SK-N-SH (cell line): ENCODE measurements at regions not wholly inside any gene's neighbourhood (a gene's known extent, or its start where the extent isn't known, plus 50 kb on each side); places are given as distances from the start of the nearest gene placed in this dataset.

ENCODE experiments used
- CTCF ChIA-PET: fragments of 300-600, 350-600 bp; formaldehyde crosslinking; extraction: SDS; loops from one replicate; lab custom pipeline; 2021; lab: Yijun Ruan, JAX
- POLR2A ChIA-PET: fragments of 350-600 bp; sonication (Branson Sonifier 250); formaldehyde crosslinking; extraction: SDS; loops from one replicate; lab custom pipeline; 2020; ENCODE audit warnings: antibody characterized with exemption, inconsistent platforms; lab: Yijun Ruan, JAX
- DNase-seq: peaks from one replicate; pipeline ENCODE4 v3.0.0; 2012
- H2AFZ ChIP-seq: fragments of 200-600 bp; sonication (generic); 2 replicates; pipeline ENCODE4 v1.8.1; 2016; ENCODE audit warnings: antibody characterized with exemption, mild to moderate bottlenecking, low read depth
- H3F3A ChIP-seq: fragments of 200-600 bp; sonication (generic); replicated peaks from 2 replicates; pipeline ENCODE3; 2016; ENCODE audit warnings: antibody characterized with exemption, mild to moderate bottlenecking; ENCODE audit not compliant: insufficient read depth
- H3K27ac ChIP-seq, 2 experiments: fragments of 200-500 bp in 1 of 2; fragments of 200-600 bp in 1 of 2; sonication (Bioruptor generic) in 1 of 2; sonication (generic), shearing (Covaris generic) in 1 of 2; 2 replicates each; pipeline versions ENCODE4 v1.5.1 to v1.6.1; 2014 to 2016; ENCODE audit warnings: low read depth in 2 of 2, inconsistent platforms in 1 of 2, low read length in 1 of 2, mild to moderate bottlenecking in 1 of 2, mixed read lengths in 1 of 2
- H3K27me3 ChIP-seq: fragments of 200-600 bp; sonication (generic), shearing (Covaris generic); 2 replicates; pipeline ENCODE4 v1.6.1; 2016; ENCODE audit warnings: mixed run types; ENCODE audit not compliant: insufficient read depth
- H3K36me3 ChIP-seq, 2 experiments: fragments of 200-500 bp in 1 of 2; fragments of 200-600 bp in 1 of 2; sonication (Bioruptor generic) in 1 of 2; sonication (generic) in 1 of 2; replicated peaks in 1 of 2; 2 replicates each; pipeline versions ENCODE3 to v1.5.1; 2014 to 2016; ENCODE audit warnings: low read length in 1 of 2, mild to moderate bottlenecking in 1 of 2; ENCODE audit not compliant: insufficient read depth in 2 of 2, control insufficient read depth in 1 of 2
- H3K4me1 ChIP-seq, 2 experiments: fragments of 200-500 bp in 1 of 2; fragments of 200-600 bp in 1 of 2; sonication (Bioruptor generic) in 1 of 2; sonication (generic), shearing (Covaris generic) in 1 of 2; 2 replicates each; pipeline versions ENCODE4 v1.5.1 to v1.6.1; 2014 to 2016; ENCODE audit warnings: low read depth in 1 of 2, low read length in 1 of 2, mixed run types in 1 of 2; ENCODE audit not compliant: insufficient read depth in 2 of 2, control insufficient read depth in 1 of 2
- H3K4me2 ChIP-seq: fragments of 200-600 bp; sonication (generic), shearing (Covaris generic); 2 replicates; pipeline ENCODE4 v1.6.1; 2017; ENCODE audit warnings: mixed run types
- H3K4me3 ChIP-seq, 2 experiments: fragments of 200-500 bp in 1 of 2; fragments of 200-600 bp in 1 of 2; sonication (Bioruptor generic) in 1 of 2; sonication (generic), shearing (Covaris generic) in 1 of 2; 2 replicates each; pipeline versions ENCODE4 v1.5.1 to v1.8.1; 2014 to 2016; ENCODE audit warnings: low read depth in 2 of 2, inconsistent platforms in 1 of 2, low read length in 1 of 2, mild to moderate bottlenecking in 1 of 2, mixed read lengths in 1 of 2, moderate library complexity in 1 of 2
- H3K79me2 ChIP-seq: fragments of 200-600 bp; sonication (generic); 2 replicates; pipeline ENCODE4 v1.8.1; 2017; ENCODE audit warnings: mild to moderate bottlenecking; ENCODE audit not compliant: insufficient read depth
- H3K9ac ChIP-seq: fragments of 200-600 bp; sonication (generic); 2 replicates; pipeline ENCODE4 v1.6.1; 2017; ENCODE audit warnings: mixed run types
- H3K9me2 ChIP-seq: fragments of 200-600 bp; sonication (generic); 2 replicates; pipeline ENCODE4 v1.6.1; 2017; ENCODE audit warnings: mixed run types
- H3K9me3 ChIP-seq: fragments of 200-600 bp; sonication (generic); 2 replicates; pipeline ENCODE4 v1.6.1; 2017; ENCODE audit warnings: mixed run types, mild to moderate bottlenecking, moderate library complexity
- H4K20me1 ChIP-seq: fragments of 200-600 bp; sonication (generic); 2 replicates; pipeline ENCODE4 v1.6.1; 2017; ENCODE audit warnings: mild to moderate bottlenecking, mixed run types; ENCODE audit not compliant: insufficient read depth
- EP300 ChIP-seq, 2 experiments: IDR thresholded peaks; 2 replicates each; pipeline versions ENCODE4 v1.4.0 to v1.6.1; 2012; ENCODE audit warnings: borderline replicate concordance in 1 of 2, low read depth in 1 of 2, low read length in 1 of 2
- FOSL2 ChIP-seq: IDR thresholded peaks from 2 replicates; pipeline ENCODE4 v1.4.0; 2012; ENCODE audit warnings: low read depth, mild to moderate bottlenecking, moderate library complexity, borderline replicate concordance
- FOXM1 ChIP-seq: IDR thresholded peaks from 2 replicates; pipeline ENCODE4 v1.4.0; 2012; ENCODE audit warnings: low read depth, mild to moderate bottlenecking
- GABPA ChIP-seq: IDR thresholded peaks from 2 replicates; pipeline ENCODE4 v1.4.0; 2012; ENCODE audit warnings: low read depth, mild to moderate bottlenecking
- GATA2 ChIP-seq: sonication (generic); formaldehyde crosslinking; IDR thresholded peaks from 2 replicates; pipeline ENCODE4 v1.5.0; 2020; ENCODE audit warnings: mild to moderate bottlenecking, missing genetic modification reagents
- MEF2A ChIP-seq: IDR thresholded peaks from 2 replicates; pipeline ENCODE4 v1.4.0; 2012; ENCODE audit warnings: low read depth, borderline replicate concordance
- MXI1 ChIP-seq: IDR thresholded peaks from 2 replicates; pipeline ENCODE4 v1.6.1; 2012; ENCODE audit warnings: mild to moderate bottlenecking, low read depth, low read length, improper control_type of control experiment
- NFIC ChIP-seq: IDR thresholded peaks from 2 replicates; pipeline ENCODE4 v1.4.0; 2012; ENCODE audit warnings: borderline replicate concordance
- POLR2AphosphoS5 ChIP-seq: IDR thresholded peaks from 2 replicates; pipeline ENCODE4 v1.6.1; 2012; ENCODE audit warnings: low read depth, low read length
- SMC3 ChIP-seq: IDR thresholded peaks from 2 replicates; pipeline ENCODE4 v1.6.1; 2012; ENCODE audit warnings: low read depth, low read length, improper control_type of control experiment
- TAF1 ChIP-seq: IDR thresholded peaks from 2 replicates; pipeline ENCODE4 v1.6.1; 2012; ENCODE audit warnings: low read depth, mild to moderate bottlenecking, low read length, moderate library complexity, borderline replicate concordance
- TEAD4 ChIP-seq: IDR thresholded peaks from 2 replicates; pipeline ENCODE4 v1.4.0; 2012; ENCODE audit warnings: mild to moderate bottlenecking, borderline replicate concordance; ENCODE audit not compliant: insufficient read depth
- YY1 ChIP-seq: IDR thresholded peaks from 2 replicates; pipeline ENCODE4 v1.4.0; 2012; ENCODE audit warnings: low read depth, mild to moderate bottlenecking
- WGBS: methylation state at CpG from one replicate; pipeline ENCODE4 v1.1.6; 2017; ENCODE audit warnings: low lambda C conversion rate; 5-methylcytosine and 5-hydroxymethylcytosine counted together
- TF ChIP-seq, protein P1 (sequence below): IDR thresholded peaks from 2 replicates; pipeline ENCODE4 v1.4.0; 2012; ENCODE audit warnings: low read depth
- TF ChIP-seq, protein P2 (sequence below): fragments of 200-600 bp; sonication (generic); IDR thresholded peaks from 2 replicates; pipeline ENCODE4 v1.6.1; 2017; ENCODE audit warnings: antibody characterized with exemption, mild to moderate bottlenecking, moderate library complexity
- TF ChIP-seq, protein P3 (sequence below): fragments of 150-350 bp; IDR thresholded peaks from 2 replicates; pipeline ENCODE4 v1.6.1; 2017; ENCODE audit warnings: antibody characterized with exemption, low read length, low read depth, borderline replicate concordance
- TF ChIP-seq, protein P4 (sequence below): IDR thresholded peaks from 2 replicates; pipeline ENCODE4; 2012
- TF ChIP-seq, protein P5 (sequence below): IDR thresholded peaks from 2 replicates; pipeline ENCODE4 v1.4.0; 2012; ENCODE audit warnings: low read depth, borderline replicate concordance

DNA sequence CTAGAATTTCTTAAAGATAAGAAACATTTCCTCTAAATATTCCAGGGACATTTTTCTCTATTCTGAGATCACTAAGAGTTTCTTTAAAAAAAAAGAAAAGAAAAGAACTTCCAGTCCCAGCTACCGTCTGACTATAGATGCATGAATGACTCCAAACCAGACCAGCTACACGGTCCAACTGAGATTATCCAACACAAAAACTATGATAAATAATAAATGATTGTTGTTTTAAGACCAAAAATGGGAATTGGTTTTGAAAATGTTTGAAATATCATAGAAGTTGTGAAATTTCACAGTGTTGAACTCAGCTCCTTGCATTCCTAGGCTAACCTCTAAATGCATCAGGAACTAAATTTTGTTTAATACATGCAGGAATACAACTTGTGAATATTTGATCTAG lies 1619.6 kb upstream of the LRRTM3 start:
- CTCF ChIA-PET, result no interaction called here
- Histone ChIP-seq H3K4me2 (no peak overlapping the region), H3K79me2 (no peaks in the 10 kb centered on the region), H3K4me1 (no peaks in the 10 kb centered on the region), H4K20me1 (no peaks in the 10 kb centered on the region), H3K27ac (no peak overlapping the region), H3K9me3 (no peaks in the 10 kb centered on the region), H2AFZ (no peak overlapping the region), H3K9me2 (no peaks in the 10 kb centered on the region; the same call in 1 of the 2 replicates), H3K27me3 (no peaks in the 10 kb centered on the region), H3K4me3 (no peak overlapping the region), H3K36me3 (no peaks in the 10 kb centered on the region), H3F3A (no peaks in the 10 kb centered on the region), H3K9ac (no peak overlapping the region)
- POLR2A ChIA-PET, result no interaction called here
- TF ChIP-seq, protein P1, sequence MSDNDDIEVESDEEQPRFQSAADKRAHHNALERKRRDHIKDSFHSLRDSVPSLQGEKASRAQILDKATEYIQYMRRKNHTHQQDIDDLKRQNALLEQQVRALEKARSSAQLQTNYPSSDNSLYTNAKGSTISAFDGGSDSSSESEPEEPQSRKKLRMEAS, result no peak
- TF ChIP-seq, protein P2, sequence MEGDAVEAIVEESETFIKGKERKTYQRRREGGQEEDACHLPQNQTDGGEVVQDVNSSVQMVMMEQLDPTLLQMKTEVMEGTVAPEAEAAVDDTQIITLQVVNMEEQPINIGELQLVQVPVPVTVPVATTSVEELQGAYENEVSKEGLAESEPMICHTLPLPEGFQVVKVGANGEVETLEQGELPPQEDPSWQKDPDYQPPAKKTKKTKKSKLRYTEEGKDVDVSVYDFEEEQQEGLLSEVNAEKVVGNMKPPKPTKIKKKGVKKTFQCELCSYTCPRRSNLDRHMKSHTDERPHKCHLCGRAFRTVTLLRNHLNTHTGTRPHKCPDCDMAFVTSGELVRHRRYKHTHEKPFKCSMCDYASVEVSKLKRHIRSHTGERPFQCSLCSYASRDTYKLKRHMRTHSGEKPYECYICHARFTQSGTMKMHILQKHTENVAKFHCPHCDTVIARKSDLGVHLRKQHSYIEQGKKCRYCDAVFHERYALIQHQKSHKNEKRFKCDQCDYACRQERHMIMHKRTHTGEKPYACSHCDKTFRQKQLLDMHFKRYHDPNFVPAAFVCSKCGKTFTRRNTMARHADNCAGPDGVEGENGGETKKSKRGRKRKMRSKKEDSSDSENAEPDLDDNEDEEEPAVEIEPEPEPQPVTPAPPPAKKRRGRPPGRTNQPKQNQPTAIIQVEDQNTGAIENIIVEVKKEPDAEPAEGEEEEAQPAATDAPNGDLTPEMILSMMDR, result no peak
- no peak for TF ChIP-seq MEF2A
- TF ChIP-seq, protein P3, sequence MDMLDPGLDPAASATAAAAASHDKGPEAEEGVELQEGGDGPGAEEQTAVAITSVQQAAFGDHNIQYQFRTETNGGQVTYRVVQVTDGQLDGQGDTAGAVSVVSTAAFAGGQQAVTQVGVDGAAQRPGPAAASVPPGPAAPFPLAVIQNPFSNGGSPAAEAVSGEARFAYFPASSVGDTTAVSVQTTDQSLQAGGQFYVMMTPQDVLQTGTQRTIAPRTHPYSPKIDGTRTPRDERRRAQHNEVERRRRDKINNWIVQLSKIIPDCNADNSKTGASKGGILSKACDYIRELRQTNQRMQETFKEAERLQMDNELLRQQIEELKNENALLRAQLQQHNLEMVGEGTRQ, result no peak
- TF ChIP-seq TEAD4, result no peak
- TF ChIP-seq EP300 (IDR thresholded peaks at IDR 0.05; ENCODE audit: borderline replicate concordance in 1 of 2, low read depth in 1 of 2, low read length in 1 of 2), result no peak
- TF ChIP-seq GABPA, result no peak
- TF ChIP-seq FOSL2, result no peak
- no peak for TF ChIP-seq MXI1
- no peak for TF ChIP-seq NFIC
- 61% methylated on average over 2 of the region's 2 CpGs for WGBS
- DNase-seq, result no peak

DNA sequence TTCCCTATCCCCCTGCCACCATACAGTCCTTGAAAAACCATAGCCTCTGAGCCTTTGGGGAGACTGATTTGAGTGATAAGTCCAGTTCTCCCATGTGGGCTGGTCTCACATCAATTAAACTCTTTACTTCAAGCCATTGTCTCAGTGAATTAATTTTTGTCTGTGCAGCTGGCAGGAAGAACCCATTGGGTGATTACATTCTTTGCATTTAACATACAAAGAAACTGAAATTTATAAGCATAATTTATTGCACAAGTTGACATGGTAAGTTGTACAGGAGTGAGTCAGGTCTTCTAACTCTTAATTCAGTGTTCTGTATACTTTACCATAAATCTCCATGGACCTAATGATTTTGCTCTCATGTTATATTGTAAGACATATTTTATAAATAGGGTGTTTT lies 1613.0 kb upstream of the LRRTM3 start:
- no peaks in the 10 kb centered on the region for H4K20me1 ChIP-seq
- H3K9ac ChIP-seq, result no peak overlapping the region
- no peaks in the 10 kb centered on the region for H3K9me2 ChIP-seq
- H2AFZ ChIP-seq, result no peak overlapping the region
- H3K79me2 ChIP-seq, result no peaks in the 10 kb centered on the region
- no peaks in the 10 kb centered on the region for H3K27me3 ChIP-seq
- DNase-seq, result no peak
- ChIA-PET POLR2A (no interaction called here), CTCF (no interaction called here)
- no peaks in the 10 kb centered on the region for H3F3A ChIP-seq
- no peaks in the 10 kb centered on the region for H3K4me1 ChIP-seq
- no peak overlapping the region for H3K4me2 ChIP-seq
- H3K27ac ChIP-seq, result no peak overlapping the region
- no peak overlapping the region for H3K4me3 ChIP-seq
- no peaks in the 10 kb centered on the region for H3K36me3 ChIP-seq
- H3K9me3 ChIP-seq, result no peaks in the 10 kb centered on the region
- TF ChIP-seq FOSL2, result no peak
- TF ChIP-seq GATA2 (CRISPR knock-in tag), result no peak
- TF ChIP-seq, protein P4, sequence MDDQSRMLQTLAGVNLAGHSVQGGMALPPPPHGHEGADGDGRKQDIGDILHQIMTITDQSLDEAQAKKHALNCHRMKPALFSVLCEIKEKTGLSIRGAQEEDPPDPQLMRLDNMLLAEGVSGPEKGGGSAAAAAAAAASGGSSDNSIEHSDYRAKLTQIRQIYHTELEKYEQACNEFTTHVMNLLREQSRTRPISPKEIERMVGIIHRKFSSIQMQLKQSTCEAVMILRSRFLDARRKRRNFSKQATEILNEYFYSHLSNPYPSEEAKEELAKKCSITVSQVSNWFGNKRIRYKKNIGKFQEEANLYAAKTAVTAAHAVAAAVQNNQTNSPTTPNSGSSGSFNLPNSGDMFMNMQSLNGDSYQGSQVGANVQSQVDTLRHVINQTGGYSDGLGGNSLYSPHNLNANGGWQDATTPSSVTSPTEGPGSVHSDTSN, result no peak
- no peak for TF ChIP-seq GABPA
- TF ChIP-seq TAF1, result no peak
- TF ChIP-seq, protein P1, result no peak
- no peak for TF ChIP-seq SMC3
- TF ChIP-seq, protein P5, sequence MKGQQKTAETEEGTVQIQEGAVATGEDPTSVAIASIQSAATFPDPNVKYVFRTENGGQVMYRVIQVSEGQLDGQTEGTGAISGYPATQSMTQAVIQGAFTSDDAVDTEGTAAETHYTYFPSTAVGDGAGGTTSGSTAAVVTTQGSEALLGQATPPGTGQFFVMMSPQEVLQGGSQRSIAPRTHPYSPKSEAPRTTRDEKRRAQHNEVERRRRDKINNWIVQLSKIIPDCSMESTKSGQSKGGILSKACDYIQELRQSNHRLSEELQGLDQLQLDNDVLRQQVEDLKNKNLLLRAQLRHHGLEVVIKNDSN, result no peak
- TF ChIP-seq FOXM1, result no peak
- TF ChIP-seq YY1, result no peak
- TF ChIP-seq EP300 (IDR thresholded peaks at IDR 0.05; ENCODE audit: borderline replicate concordance in 1 of 2, low read depth in 1 of 2, low read length in 1 of 2), result no peak
- no peak for TF ChIP-seq POLR2AphosphoS5
- TF ChIP-seq, protein P3, result no peak
- TF ChIP-seq, protein P2, result no peak
